ENCODE measurements at regions not wholly inside any gene's neighbourhood (a gene's known extent, or its start where the extent isn't known, plus 50 kb on each side); places are given as distances from the start of the nearest gene placed in this dataset.
"Not testable (repeated sequence)": the region's sequence is repeated elsewhere in the genome, so short reads cannot be mapped to it uniquely, and the experiment has no call there.

DNA sequence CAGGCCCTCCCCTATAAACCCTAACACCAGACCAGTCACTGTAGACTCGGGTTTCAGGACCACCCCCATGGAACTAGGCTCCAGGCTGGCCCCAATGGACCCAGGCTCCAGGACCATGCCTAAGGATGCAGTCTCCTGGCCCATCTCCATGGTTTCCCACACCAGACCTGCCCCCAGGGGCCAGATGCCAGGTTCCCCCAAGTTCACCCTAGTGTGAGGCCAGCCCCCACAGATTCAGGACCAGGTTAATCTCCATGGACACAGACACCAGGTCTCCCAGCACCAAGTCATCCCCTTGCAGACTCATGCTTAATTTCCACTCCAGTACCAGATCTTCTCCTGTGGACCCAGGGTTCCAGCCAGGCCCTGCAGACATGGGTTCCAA lies 103.8 kb upstream of the LANCL2 start:
- no peak overlapping the region for H3K4me3 ChIP-seq (ENCODE audit: low read depth, low read length)
- no peaks in the 10 kb centered on the region for H3K36me3 ChIP-seq (ENCODE audit: control insufficient read depth, insufficient read depth, low read length)
- H3K9me3 ChIP-seq (ENCODE audit: control insufficient read depth, insufficient read depth, low read length), result no peaks in the 10 kb centered on the region
- peaks cover 8% of the 10 kb centered on the region for H3K27me3 ChIP-seq (ENCODE audit: control insufficient read depth, insufficient read depth, low read length)
- H3K9ac ChIP-seq (ENCODE audit: low read depth, low read length), result no peak overlapping the region
- H3K4me1 ChIP-seq (ENCODE audit: control insufficient read depth, insufficient read depth, low read length), result no peaks in the 10 kb centered on the region

DNA sequence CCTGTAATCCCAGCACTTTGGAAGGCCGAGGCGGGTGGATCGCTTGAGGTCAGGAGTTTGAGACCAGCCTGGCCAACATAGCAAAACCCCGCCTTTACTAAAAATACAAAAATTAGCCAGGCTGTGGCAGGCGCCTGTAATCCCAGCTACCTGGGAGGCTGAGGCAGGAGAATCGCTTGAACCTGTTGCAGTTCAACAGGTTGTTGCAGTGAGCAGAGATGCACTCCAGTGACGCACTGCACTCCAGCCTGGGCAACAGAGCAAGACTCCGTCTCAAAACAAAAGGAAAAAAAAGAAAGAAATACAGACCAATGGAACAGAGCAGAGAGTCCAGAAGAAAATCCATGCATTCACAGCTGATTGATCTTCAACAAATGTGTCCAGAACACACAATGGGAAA lies 99.8 kb upstream of the LANCL2 start:
- not testable (repeated sequence) for H3K4me3 ChIP-seq (ENCODE audit: low read depth, low read length); H3K36me3 ChIP-seq (ENCODE audit: control insufficient read depth, insufficient read depth, low read length); H3K9me3 ChIP-seq (ENCODE audit: control insufficient read depth, insufficient read depth, low read length); H3K27me3 ChIP-seq (ENCODE audit: control insufficient read depth, insufficient read depth, low read length); H3K9ac ChIP-seq (ENCODE audit: low read depth, low read length); H3K4me1 ChIP-seq (ENCODE audit: control insufficient read depth, insufficient read depth, low read length)

DNA sequence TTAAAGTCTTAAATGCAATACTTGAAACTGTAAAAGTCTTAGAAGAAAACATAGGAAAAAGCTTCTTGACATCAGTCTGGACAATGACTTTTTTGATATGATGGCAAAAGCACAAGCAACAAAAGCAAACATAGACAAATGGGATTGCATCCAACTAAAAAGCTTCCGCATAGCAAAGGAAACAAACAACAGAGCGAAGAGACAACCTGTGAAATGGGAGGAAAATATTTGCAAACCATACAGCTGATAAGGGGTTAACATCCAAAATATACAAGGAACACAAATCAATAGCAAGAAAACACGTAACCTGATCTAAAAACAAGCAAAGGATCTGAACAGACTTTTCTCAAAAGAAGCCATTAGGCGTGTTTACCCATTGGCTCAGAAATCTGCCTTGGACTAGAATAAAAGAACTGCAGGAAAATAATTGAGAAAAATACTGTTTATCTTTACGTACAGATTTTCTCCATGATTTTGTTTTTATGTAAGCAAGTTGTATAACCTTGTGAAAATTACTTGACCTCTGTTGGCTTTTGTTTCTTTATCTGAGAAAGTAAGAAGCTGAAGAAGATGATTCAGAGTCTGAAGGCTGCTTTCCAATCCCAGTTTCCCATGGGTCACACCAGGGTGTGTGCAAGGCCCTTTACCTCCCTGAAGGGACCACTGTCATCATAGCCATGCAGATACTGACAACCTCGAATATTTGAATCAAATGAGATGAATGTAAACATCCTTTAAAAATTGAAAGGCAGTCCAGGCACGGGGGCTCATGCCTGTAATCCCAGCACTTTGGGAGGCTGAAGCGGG lies 99.1 kb upstream of the LANCL2 start:
- Histone ChIP-seq H3K36me3 (ENCODE audit: control insufficient read depth, insufficient read depth, low read length) (no peaks in the 10 kb centered on the region), H3K27me3 (ENCODE audit: control insufficient read depth, insufficient read depth, low read length) (no peaks in the 10 kb centered on the region), H3K4me3 (ENCODE audit: low read depth, low read length) (no peak overlapping the region), H3K4me1 (ENCODE audit: control insufficient read depth, insufficient read depth, low read length) (no peaks in the 10 kb centered on the region), H3K9me3 (ENCODE audit: control insufficient read depth, insufficient read depth, low read length) (no peaks in the 10 kb centered on the region), H3K9ac (ENCODE audit: low read depth, low read length) (no peak overlapping the region)

DNA sequence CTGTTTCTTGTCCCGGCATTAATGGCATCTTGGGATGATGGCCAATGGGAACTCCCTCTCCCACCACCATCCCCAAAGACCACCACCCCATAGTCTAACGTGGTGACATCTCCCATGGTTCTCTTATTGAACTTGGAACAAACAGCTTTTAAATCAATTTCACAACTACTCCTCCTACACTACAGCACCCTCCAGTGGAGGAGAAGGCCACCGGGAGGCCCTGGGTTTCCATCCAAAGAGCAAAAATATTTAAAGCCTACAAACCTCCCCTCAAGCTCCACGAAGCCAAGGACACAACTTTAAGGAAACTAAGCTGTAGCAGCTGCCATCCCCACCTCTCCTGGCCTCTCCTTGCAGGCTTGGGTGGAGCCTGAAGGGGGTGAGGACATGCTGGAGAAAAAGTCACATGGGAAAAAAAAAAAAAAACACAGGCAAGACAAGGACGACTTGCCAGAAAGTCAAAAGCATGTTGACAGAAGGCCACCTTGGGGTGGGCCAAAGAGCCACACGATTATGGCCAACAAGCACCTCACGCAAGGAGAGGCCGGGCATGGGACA lies 94.0 kb upstream of the LANCL2 start:
- Histone ChIP-seq H3K27me3 (ENCODE audit: control insufficient read depth, insufficient read depth, low read length) (no peaks in the 10 kb centered on the region), H3K36me3 (ENCODE audit: control insufficient read depth, insufficient read depth, low read length) (no peaks in the 10 kb centered on the region), H3K9ac (ENCODE audit: low read depth, low read length) (no peak overlapping the region), H3K4me3 (ENCODE audit: low read depth, low read length) (no peak overlapping the region), H3K4me1 (ENCODE audit: control insufficient read depth, insufficient read depth, low read length) (no peaks in the 10 kb centered on the region), H3K9me3 (ENCODE audit: control insufficient read depth, insufficient read depth, low read length) (no peaks in the 10 kb centered on the region)

DNA sequence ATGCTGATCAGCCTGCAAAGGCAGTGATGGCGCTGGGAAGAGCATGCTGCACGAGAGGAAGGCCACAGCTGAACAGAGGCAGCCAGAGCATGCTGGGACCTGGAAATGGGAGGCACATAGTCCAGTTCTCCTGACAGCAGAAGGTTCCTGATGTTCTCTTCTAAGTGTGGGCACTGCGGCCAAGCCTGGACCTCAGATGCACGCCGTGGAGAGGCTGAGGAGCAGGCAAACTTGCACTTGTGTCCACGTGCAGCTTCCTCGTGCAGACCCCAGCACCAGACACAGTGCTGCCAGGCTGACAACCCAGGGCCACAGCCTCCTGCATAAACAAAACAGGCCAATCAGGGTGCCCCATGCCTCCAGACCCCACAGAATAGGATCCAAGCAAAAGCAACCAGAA lies 93.5 kb upstream of the LANCL2 start:
- no peaks in the 10 kb centered on the region for H3K27me3 ChIP-seq (ENCODE audit: control insufficient read depth, insufficient read depth, low read length)

DNA sequence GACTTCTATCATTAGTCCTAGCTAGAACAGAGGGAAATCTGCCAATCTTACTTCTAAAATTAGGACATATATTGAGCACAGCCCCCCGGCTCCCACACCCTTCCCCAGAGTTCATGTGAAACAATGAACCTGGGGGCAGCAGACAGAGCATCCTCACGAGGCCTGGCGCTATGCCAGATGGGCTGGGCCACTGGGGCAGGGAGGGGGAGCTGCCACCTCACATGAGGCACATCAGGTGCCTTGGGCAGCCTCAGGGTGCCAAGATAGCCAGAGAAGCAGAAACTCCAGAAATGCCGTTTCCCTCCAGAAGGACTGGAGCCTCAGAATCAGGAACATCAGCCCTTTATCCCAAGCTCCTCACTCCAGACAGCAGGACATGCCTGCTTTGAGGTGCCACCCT lies 92.8 kb upstream of the LANCL2 start:
- H3K27me3 ChIP-seq (ENCODE audit: control insufficient read depth, insufficient read depth, low read length), result no peaks in the 10 kb centered on the region
- H3K4me1 ChIP-seq (ENCODE audit: control insufficient read depth, insufficient read depth, low read length), result no peaks in the 10 kb centered on the region
- H3K9me3 ChIP-seq (ENCODE audit: control insufficient read depth, insufficient read depth, low read length), result no peaks in the 10 kb centered on the region
- H3K9ac ChIP-seq (ENCODE audit: low read depth, low read length), result no peak overlapping the region
- H3K4me3 ChIP-seq (ENCODE audit: low read depth, low read length), result no peak overlapping the region
- no peaks in the 10 kb centered on the region for H3K36me3 ChIP-seq (ENCODE audit: control insufficient read depth, insufficient read depth, low read length)

More for the DNA sequence above, 93.5 kb upstream of the LANCL2 start:
- Histone ChIP-seq H3K9me3 (ENCODE audit: control insufficient read depth, insufficient read depth, low read length) (no peaks in the 10 kb centered on the region), H3K4me3 (ENCODE audit: low read depth, low read length) (no peak overlapping the region), H3K4me1 (ENCODE audit: control insufficient read depth, insufficient read depth, low read length) (no peaks in the 10 kb centered on the region), H3K9ac (ENCODE audit: low read depth, low read length) (no peak overlapping the region), H3K36me3 (ENCODE audit: control insufficient read depth, insufficient read depth, low read length) (no peaks in the 10 kb centered on the region)

DNA sequence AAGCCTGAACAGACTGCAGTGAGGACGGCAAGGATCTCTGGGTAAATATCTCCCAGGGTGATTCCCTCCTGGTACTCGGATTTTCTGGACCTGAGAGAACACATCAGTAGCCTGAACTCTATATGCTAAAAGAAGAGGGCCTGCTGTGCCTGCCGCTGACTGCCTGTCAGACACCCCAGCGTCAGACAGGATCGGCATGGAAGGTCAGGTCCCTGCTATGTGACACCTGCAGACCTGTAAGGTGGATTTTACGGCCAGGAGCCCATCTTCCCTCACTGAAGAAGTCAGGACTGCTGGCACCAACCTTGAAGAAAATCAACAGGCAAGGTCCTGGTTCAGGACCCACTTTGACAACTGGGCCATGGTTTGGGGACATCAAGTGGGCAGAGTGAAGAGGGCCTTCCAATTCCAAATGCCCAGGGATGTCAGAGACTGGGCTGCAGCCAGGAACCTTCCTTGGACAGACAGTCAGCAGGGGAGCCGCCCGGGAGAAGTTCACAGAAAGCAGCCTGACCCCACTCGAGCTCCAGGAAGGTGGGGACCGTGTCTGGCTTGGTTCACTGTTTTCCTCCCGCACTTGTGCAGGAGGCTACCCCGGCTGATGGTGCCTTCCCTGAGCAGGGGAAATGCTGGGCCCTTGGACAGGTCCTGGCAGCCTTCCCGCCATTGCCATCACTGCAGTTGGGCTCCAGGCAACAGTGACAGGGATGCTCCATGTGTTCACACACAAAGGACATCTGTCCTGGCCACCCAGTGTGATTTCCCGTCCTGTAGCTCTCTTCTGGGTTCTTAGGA lies 91.8 kb upstream of the LANCL2 start:
- H3K9me3 ChIP-seq (ENCODE audit: control insufficient read depth, insufficient read depth, low read length), result no peaks in the 10 kb centered on the region
- H3K36me3 ChIP-seq (ENCODE audit: control insufficient read depth, insufficient read depth, low read length), result no peaks in the 10 kb centered on the region
- no peak overlapping the region for H3K9ac ChIP-seq (ENCODE audit: low read depth, low read length)
- H3K4me3 ChIP-seq (ENCODE audit: low read depth, low read length), result no peak overlapping the region
- H3K4me1 ChIP-seq (ENCODE audit: control insufficient read depth, insufficient read depth, low read length), result no peaks in the 10 kb centered on the region
- H3K27me3 ChIP-seq (ENCODE audit: control insufficient read depth, insufficient read depth, low read length), result no peaks in the 10 kb centered on the region

DNA sequence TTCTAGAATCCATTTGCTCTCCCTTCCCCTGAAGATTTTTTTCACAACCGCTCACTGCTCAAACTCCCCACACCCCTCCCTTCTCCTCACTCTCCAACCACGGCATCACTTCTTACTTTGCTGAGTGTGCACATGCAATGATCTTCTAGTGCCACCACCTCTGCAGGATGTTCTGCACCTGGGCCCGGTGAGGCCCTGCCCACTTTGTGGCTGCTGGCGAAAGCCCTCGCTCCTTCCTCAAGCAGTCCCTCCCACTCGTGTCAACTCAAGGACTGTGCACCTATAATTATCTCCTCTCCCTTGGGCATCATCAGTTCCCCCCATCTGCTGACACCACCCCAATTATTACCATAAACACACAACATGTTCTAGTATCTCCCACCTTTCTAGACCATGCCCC lies 91.0 kb upstream of the LANCL2 start:
- Histone ChIP-seq H3K9me3 (ENCODE audit: control insufficient read depth, insufficient read depth, low read length) (no peaks in the 10 kb centered on the region), H3K4me3 (ENCODE audit: low read depth, low read length) (no peak overlapping the region), H3K4me1 (ENCODE audit: control insufficient read depth, insufficient read depth, low read length) (no peaks in the 10 kb centered on the region), H3K27me3 (ENCODE audit: control insufficient read depth, insufficient read depth, low read length) (no peaks in the 10 kb centered on the region), H3K9ac (ENCODE audit: low read depth, low read length) (no peak overlapping the region), H3K36me3 (ENCODE audit: control insufficient read depth, insufficient read depth, low read length) (no peaks in the 10 kb centered on the region)

DNA sequence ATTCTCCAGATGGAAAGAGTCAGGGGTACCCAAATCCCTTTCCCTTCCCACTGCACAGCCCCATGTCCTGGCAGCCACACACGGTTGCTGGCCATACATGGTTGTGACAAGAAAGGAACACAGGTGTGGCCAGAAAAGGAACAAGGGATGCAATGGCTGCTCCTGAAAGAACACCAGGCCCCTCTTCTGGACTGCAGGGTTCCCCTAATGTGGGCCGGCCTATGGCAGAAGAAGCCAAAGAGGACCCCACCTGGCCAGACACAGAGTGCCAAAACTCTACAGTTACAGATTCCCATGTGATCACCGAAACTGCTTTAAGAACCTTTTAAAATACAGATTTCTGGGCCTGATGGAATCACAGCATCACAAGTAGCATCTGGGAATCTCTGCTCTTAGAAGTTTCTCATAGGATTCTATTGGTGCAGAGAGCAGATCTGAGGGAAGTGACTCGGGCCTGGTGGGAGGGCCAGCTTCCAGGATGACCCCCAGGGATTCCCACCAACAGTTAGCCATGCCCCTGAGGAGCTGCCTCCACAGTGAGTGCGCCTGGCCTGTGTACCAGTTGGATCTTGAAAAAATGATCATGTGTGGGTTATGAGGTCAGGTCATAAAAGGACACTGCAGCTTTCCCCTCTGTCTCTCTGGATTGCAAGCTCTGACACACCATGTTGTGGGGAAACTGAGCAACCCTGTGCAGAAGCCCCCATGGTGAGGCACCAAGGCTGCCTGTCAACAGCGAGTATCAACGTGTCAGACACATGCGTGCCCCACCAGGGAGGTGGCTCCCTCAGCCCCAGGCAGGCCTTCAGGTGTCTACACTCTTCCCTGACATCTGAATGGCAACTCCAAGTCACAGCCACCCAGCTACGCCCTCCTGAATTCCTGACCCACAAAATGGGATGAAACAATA lies 89.6 kb upstream of the LANCL2 start:
- H3K36me3 ChIP-seq (ENCODE audit: control insufficient read depth, insufficient read depth, low read length), result no peaks in the 10 kb centered on the region
- H3K27me3 ChIP-seq (ENCODE audit: control insufficient read depth, insufficient read depth, low read length), result no peaks in the 10 kb centered on the region
- H3K4me3 ChIP-seq (ENCODE audit: low read depth, low read length), result no peak overlapping the region
- H3K9ac ChIP-seq (ENCODE audit: low read depth, low read length), result no peak overlapping the region
- H3K9me3 ChIP-seq (ENCODE audit: control insufficient read depth, insufficient read depth, low read length), result no peaks in the 10 kb centered on the region
- no peaks in the 10 kb centered on the region for H3K4me1 ChIP-seq (ENCODE audit: control insufficient read depth, insufficient read depth, low read length)

DNA sequence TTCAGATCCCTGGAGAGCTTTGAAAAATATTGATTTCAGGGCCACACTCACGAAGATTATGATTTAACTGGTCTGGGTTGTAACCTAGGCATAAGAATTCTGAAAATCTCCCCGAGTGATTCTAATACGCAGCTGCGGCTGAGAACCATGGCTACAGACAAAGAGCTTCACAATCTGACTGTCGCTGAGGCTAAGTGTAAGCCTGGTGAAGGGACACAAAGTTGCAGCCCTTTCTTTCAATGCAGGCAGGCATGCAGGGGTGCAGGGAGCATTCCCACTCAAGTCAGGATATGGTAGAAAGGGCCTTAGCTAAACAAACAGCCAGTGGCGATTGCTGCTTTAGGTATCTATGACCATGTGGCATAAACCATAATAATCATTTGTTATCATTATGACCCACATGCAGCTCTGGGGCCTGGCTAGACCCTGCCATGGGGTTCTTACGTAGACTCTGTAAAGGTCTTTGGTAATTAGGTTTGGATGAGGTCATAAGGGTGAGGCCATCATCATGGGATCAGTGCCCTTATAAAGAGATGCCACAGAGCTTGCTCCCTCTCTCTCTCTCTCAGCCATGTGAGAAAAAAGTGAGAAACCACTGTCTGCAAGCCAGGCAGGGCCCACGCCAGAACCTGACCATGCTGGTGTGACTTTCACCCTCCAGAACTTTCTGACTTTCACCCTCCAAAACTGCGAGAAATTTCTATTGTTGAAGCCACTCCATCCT lies 88.4 kb upstream of the LANCL2 start:
- H3K36me3 ChIP-seq (ENCODE audit: control insufficient read depth, insufficient read depth, low read length), result no peaks in the 10 kb centered on the region
- H3K9ac ChIP-seq (ENCODE audit: low read depth, low read length), result no peak overlapping the region
- no peaks in the 10 kb centered on the region for H3K4me1 ChIP-seq (ENCODE audit: control insufficient read depth, insufficient read depth, low read length)
- no peaks in the 10 kb centered on the region for H3K9me3 ChIP-seq (ENCODE audit: control insufficient read depth, insufficient read depth, low read length)
- H3K27me3 ChIP-seq (ENCODE audit: control insufficient read depth, insufficient read depth, low read length), result no peaks in the 10 kb centered on the region
- H3K4me3 ChIP-seq (ENCODE audit: low read depth, low read length), result no peak overlapping the region

DNA sequence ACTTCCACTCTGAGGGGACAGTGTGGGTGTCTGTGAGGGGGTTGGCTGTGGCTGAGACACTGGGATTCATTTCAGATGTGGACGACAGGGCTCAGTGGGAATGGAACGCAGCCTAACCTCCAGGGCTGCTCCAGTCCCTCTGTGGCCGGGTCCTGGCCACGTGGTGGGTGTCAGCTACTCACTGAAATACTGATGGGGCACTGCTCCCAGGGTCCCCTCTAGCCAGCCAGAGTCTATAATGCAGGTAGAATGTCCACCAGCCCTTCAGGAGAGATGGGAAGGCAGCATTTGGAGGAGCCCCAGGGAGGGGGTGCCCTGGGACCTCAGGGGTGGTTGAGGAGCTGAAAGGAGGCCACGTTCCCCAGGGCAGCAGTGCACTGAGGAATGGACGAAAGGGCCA lies 87.2 kb upstream of the LANCL2 start:
- Histone ChIP-seq H3K4me1 (ENCODE audit: control insufficient read depth, insufficient read depth, low read length) (no peaks in the 10 kb centered on the region), H3K9me3 (ENCODE audit: control insufficient read depth, insufficient read depth, low read length) (no peaks in the 10 kb centered on the region), H3K27me3 (ENCODE audit: control insufficient read depth, insufficient read depth, low read length) (no peaks in the 10 kb centered on the region)

More for the DNA sequence above, 87.2 kb upstream of the LANCL2 start:
- H3K4me3 ChIP-seq (ENCODE audit: low read depth, low read length), result no peak overlapping the region
- no peaks in the 10 kb centered on the region for H3K36me3 ChIP-seq (ENCODE audit: control insufficient read depth, insufficient read depth, low read length)
- no peak overlapping the region for H3K9ac ChIP-seq (ENCODE audit: low read depth, low read length)
